Neural progenitor cell (in vitro differentiated cells): ENCODE measurements at regions not wholly inside any gene's neighbourhood (a gene's known extent, or its start where the extent isn't known, plus 50 kb on each side); places are given as distances from the start of the nearest gene placed in this dataset.

ENCODE experiments used
- DNase-seq: peaks from one replicate; pipeline ENCODE4 v3.0.0-alpha.2; 2016; ENCODE audit warnings: low spot score
- H2AFZ ChIP-seq: fragments of 200-600 bp; sonication (generic); replicated peaks from 2 replicates; pipeline ENCODE4 v1.6.1; 2016; ENCODE audit warnings: antibody characterized with exemption
- H3F3A ChIP-seq: fragments of 200-600 bp; sonication (generic); 2 replicates; pipeline ENCODE4 v1.6.1; 2016; ENCODE audit warnings: antibody characterized with exemption, low read depth
- H3K27ac ChIP-seq: fragments of 200-600 bp; sonication (generic); 2 replicates; pipeline ENCODE4 v1.5.1; 2016; ENCODE audit warnings: mild to moderate bottlenecking
- H3K27me3 ChIP-seq: fragments of 200-600 bp; sonication (generic); 2 replicates; pipeline ENCODE4 v1.6.1; 2016; ENCODE audit warnings: mild to moderate bottlenecking, moderate library complexity
- H3K36me3 ChIP-seq: fragments of 200-600 bp; sonication (generic); 2 replicates; pipeline ENCODE4 v1.5.1; 2016
- H3K4me1 ChIP-seq: fragments of 200-600 bp; sonication (generic); 2 replicates; pipeline ENCODE4 v1.6.1; 2016; ENCODE audit warnings: mixed run types
- H3K4me2 ChIP-seq: fragments of 200-600 bp; sonication (generic); 2 replicates; pipeline ENCODE4 v1.6.1; 2016
- H3K4me3 ChIP-seq: fragments of 200-600 bp; sonication (generic); 2 replicates; pipeline ENCODE4 v1.5.1; 2016
- H3K79me2 ChIP-seq: fragments of 200-600 bp; sonication (generic); 2 replicates; pipeline ENCODE4 v1.6.1; 2016; ENCODE audit warnings: low read depth
- H3K9ac ChIP-seq: fragments of 200-600 bp; sonication (generic); 2 replicates; pipeline ENCODE4 v1.6.1; 2016
- H3K9me3 ChIP-seq: fragments of 200-600 bp; sonication (generic); 2 replicates; pipeline ENCODE4 v1.5.1; 2016; ENCODE audit warnings: low read depth
- H4K20me1 ChIP-seq: fragments of 200-600 bp; sonication (generic); 2 replicates; pipeline ENCODE4 v1.6.1; 2016; ENCODE audit warnings: low read depth
- H3K27ac Mint-ChIP-seq: 3 replicates; pipeline ENCODE4 v1.8.0; 2021; ENCODE audit warnings: mixed read lengths
- H3K27me3 Mint-ChIP-seq: 2 replicates; pipeline ENCODE4 v1.8.0; 2022; ENCODE audit warnings: low read depth, mild to moderate bottlenecking, inconsistent platforms, moderate library complexity, mixed read lengths; ENCODE audit not compliant: insufficient read depth
- H3K36me3 Mint-ChIP-seq: 3 replicates; pipeline ENCODE4 v1.8.0; 2021; ENCODE audit warnings: mixed read lengths
- H3K4me1 Mint-ChIP-seq: 3 replicates; pipeline ENCODE4 v1.8.0; 2021; ENCODE audit warnings: mixed read lengths
- H3K4me3 Mint-ChIP-seq: 3 replicates; pipeline ENCODE4 v1.8.0; 2021; ENCODE audit warnings: mild to moderate bottlenecking, moderate library complexity, mixed read lengths
- H3K9me3 Mint-ChIP-seq: 3 replicates; pipeline ENCODE4 v1.8.0; 2020; ENCODE audit warnings: mixed read lengths
- EZH2 ChIP-seq: fragments of 200-600 bp; sonication (generic); IDR thresholded peaks from 2 replicates; pipeline ENCODE4 v1.6.1; 2017; ENCODE audit warnings: antibody characterized with exemption, mild to moderate bottlenecking, moderate library complexity
- EZH2phosphoT487 ChIP-seq: fragments of 200-600 bp; sonication (generic); IDR thresholded peaks from 2 replicates; pipeline ENCODE4 v1.6.1; 2017; ENCODE audit warnings: antibody characterized with exemption
- TF ChIP-seq, protein P1 (sequence below): fragments of 200-600 bp; sonication (generic); IDR thresholded peaks from 2 replicates; pipeline ENCODE4 v1.5.1; 2017; ENCODE audit warnings: antibody characterized with exemption, mild to moderate bottlenecking

- H3K36me3 Mint-ChIP-seq: no peaks in the 10 kb centered on the region
- Histone ChIP-seq H3F3A (no peaks in the 10 kb centered on the region), H3K9ac (no peak overlapping the region), H3K4me1 (no peaks in the 10 kb centered on the region), H3K4me3 (no peak overlapping the region), H4K20me1 (no peaks in the 10 kb centered on the region), H3K36me3 (no peaks in the 10 kb centered on the region), H3K4me2 (no peak overlapping the region), H2AFZ (no peak overlapping the region), H3K9me3 (no peaks in the 10 kb centered on the region), H3K27ac (no peak overlapping the region), H3K79me2 (no peaks in the 10 kb centered on the region), H3K27me3 (no peaks in the 10 kb centered on the region)
- no peaks in the 10 kb centered on the region for H3K9me3 Mint-ChIP-seq
- H3K4me3 Mint-ChIP-seq: no peak overlapping the region
- no peak overlapping the region for H3K27ac Mint-ChIP-seq
- no peak for DNase-seq
- no peak for TF ChIP-seq EZH2
- TF ChIP-seq EZH2phosphoT487: no peak
- TF ChIP-seq, protein P1, sequence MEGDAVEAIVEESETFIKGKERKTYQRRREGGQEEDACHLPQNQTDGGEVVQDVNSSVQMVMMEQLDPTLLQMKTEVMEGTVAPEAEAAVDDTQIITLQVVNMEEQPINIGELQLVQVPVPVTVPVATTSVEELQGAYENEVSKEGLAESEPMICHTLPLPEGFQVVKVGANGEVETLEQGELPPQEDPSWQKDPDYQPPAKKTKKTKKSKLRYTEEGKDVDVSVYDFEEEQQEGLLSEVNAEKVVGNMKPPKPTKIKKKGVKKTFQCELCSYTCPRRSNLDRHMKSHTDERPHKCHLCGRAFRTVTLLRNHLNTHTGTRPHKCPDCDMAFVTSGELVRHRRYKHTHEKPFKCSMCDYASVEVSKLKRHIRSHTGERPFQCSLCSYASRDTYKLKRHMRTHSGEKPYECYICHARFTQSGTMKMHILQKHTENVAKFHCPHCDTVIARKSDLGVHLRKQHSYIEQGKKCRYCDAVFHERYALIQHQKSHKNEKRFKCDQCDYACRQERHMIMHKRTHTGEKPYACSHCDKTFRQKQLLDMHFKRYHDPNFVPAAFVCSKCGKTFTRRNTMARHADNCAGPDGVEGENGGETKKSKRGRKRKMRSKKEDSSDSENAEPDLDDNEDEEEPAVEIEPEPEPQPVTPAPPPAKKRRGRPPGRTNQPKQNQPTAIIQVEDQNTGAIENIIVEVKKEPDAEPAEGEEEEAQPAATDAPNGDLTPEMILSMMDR: no peak
- no peaks in the 10 kb centered on the region for H3K27me3 Mint-ChIP-seq
- peaks cover 15% of the 10 kb centered on the region for H3K4me1 Mint-ChIP-seq
Measured at GRCh38 chr4:124940387-124940786, 227.9 kb upstream of the ANKRD50 start.

DNA sequence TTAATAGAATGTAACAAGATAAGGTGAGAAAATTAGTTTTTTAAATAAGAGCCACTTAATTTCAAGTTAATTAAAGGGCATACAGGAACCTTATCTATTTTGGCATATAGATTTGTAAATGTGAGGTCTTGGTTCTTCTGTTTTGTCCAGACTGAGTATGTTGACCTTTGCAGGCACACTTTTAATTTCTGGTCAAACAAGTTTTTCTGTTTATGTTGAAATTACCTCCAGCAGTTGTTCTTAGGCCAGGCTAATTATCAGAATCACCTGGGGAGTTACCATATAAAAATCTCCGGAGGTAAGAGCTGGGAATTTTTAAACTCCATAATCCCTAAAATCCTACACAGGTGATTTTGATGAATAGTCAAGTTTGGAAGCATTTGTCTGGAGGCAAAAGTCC, 227.4 kb upstream of the ANKRD50 start:
- Mint-ChIP-seq H3K36me3 (no peaks in the 10 kb centered on the region), H3K27ac (no peak overlapping the region), H3K4me1 (peaks cover 18% of the 10 kb centered on the region), H3K9me3 (no peaks in the 10 kb centered on the region), H3K4me3 (no peak overlapping the region), H3K27me3 (no peaks in the 10 kb centered on the region)
- H3K36me3 ChIP-seq: no peaks in the 10 kb centered on the region
- H4K20me1 ChIP-seq: no peaks in the 10 kb centered on the region
- no peak overlapping the region for H3K27ac ChIP-seq
- H3K4me3 ChIP-seq: no peak overlapping the region
- TF ChIP-seq, protein P1: no peak
- TF ChIP-seq EZH2phosphoT487 (no peak), EZH2 (no peak)
- H3K79me2 ChIP-seq: no peaks in the 10 kb centered on the region
- no peaks in the 10 kb centered on the region for H3F3A ChIP-seq
- H3K9ac ChIP-seq: no peak overlapping the region
- no peaks in the 10 kb centered on the region for H3K27me3 ChIP-seq
- H3K4me2 ChIP-seq: no peak overlapping the region
- DNase-seq: no peak
- peaks cover 1% of the 10 kb centered on the region for H3K4me1 ChIP-seq
- H3K9me3 ChIP-seq: no peaks in the 10 kb centered on the region
- no peak overlapping the region for H2AFZ ChIP-seq

- H3K4me2 ChIP-seq: no peak overlapping the region
- Mint-ChIP-seq H3K9me3 (no peaks in the 10 kb centered on the region), H3K4me1 (peaks cover 20% of the 10 kb centered on the region), H3K36me3 (no peaks in the 10 kb centered on the region), H3K27ac (no peak overlapping the region), H3K27me3 (no peaks in the 10 kb centered on the region), H3K4me3 (no peak overlapping the region)
- H3K27me3 ChIP-seq: no peaks in the 10 kb centered on the region
- no peaks in the 10 kb centered on the region for H3K9me3 ChIP-seq
- H3K4me3 ChIP-seq: no peak overlapping the region
- DNase-seq: no peak
- no peaks in the 10 kb centered on the region for H3K79me2 ChIP-seq
- H2AFZ ChIP-seq: no peak overlapping the region
- H3K27ac ChIP-seq: no peak overlapping the region
- H3F3A ChIP-seq: no peaks in the 10 kb centered on the region
- TF ChIP-seq, protein P1: no peak
- TF ChIP-seq EZH2phosphoT487: no peak
- no peak for TF ChIP-seq EZH2
- no peaks in the 10 kb centered on the region for H4K20me1 ChIP-seq
- H3K4me1 ChIP-seq: peaks cover 5% of the 10 kb centered on the region
- H3K9ac ChIP-seq: no peak overlapping the region
- H3K36me3 ChIP-seq: no peaks in the 10 kb centered on the region
Measured at GRCh38 chr4:124938836-124939235, 226.3 kb upstream of the ANKRD50 start.
